A549 (cell line): ENCODE measurements at regions not wholly inside any gene's neighbourhood (a gene's known extent, or its start where the extent isn't known, plus 50 kb on each side); places are given as distances from the start of the nearest gene placed in this dataset.

ENCODE experiments used
- CBX2 ChIP-seq: fragments of 200-600 bp; sonication (generic); IDR thresholded peaks from 2 replicates; pipeline ENCODE4 v1.6.1; 2016; ENCODE audit warnings: low read depth, mild to moderate bottlenecking, borderline replicate concordance
- EP300 ChIP-seq, 2 experiments: fragments of >200 bp; sonication (Bioruptor Twin); formaldehyde crosslinking; IDR thresholded peaks; 2 replicates in 1 of 2; 3 replicates in 1 of 2; pipeline ENCODE4 v1.6.1; 2016 to 2017
- HOXA7 ChIP-seq: fragments of 250-450 bp; sonication (Bioruptor Pico); IDR thresholded peaks from 2 replicates; pipeline ENCODE4 v1.5.0; 2020; ENCODE audit warnings: mild to moderate bottlenecking, moderate library complexity
- JUN ChIP-seq, 2 experiments: fragments of >200 bp; sonication (Bioruptor Twin); formaldehyde crosslinking; IDR thresholded peaks; 2 replicates in 1 of 2; 3 replicates in 1 of 2; pipeline ENCODE4 v1.6.1; 2016 to 2017
- POLR2A ChIP-seq: IDR thresholded peaks from 2 replicates; pipeline ENCODE4 v1.6.1; 2012; ENCODE audit warnings: mild to moderate bottlenecking, low read length
- SMC3 ChIP-seq: fragments of >200 bp; sonication (Bioruptor Twin); formaldehyde crosslinking; IDR thresholded peaks from 3 replicates; pipeline ENCODE4 v1.6.1; 2018; ENCODE audit warnings: inconsistent platforms
- ZC3H11A ChIP-seq: fragments of 450-650 bp; IDR thresholded peaks from 2 replicates; pipeline ENCODE4 v1.6.1; 2014; ENCODE audit warnings: antibody characterized with exemption, mild to moderate bottlenecking
- ZFP36 ChIP-seq: fragments of 450-650 bp; IDR thresholded peaks from 2 replicates; pipeline ENCODE4 v1.6.1; 2014; ENCODE audit warnings: borderline replicate concordance; ENCODE audit not compliant: partially characterized antibody
- TF ChIP-seq, protein P1 (sequence below): fragments of 250-450 bp; sonication (Bioruptor Pico); IDR thresholded peaks from 2 replicates; pipeline ENCODE4 v1.5.0; 2021; ENCODE audit warnings: mild to moderate bottlenecking, moderate library complexity, borderline replicate concordance
- TF ChIP-seq, protein P2 (sequence below): fragments of >200 bp; sonication (Bioruptor Twin); formaldehyde crosslinking; IDR thresholded peaks from 3 replicates; pipeline ENCODE4 v1.5.1; 2016
- TF ChIP-seq, protein P3 (sequence below): IDR thresholded peaks from 2 replicates; pipeline ENCODE4 v1.6.1; 2012
- TF ChIP-seq, protein P4 (sequence below): fragments of >200 bp; sonication (Bioruptor Twin); formaldehyde crosslinking; IDR thresholded peaks from 3 replicates; pipeline ENCODE4 v1.6.1; 2016
- TF ChIP-seq, protein P5 (sequence below): fragments of 200-600 bp; sonication (generic); IDR thresholded peaks from 2 replicates; pipeline ENCODE4 v1.6.1; 2016; ENCODE audit warnings: antibody characterized with exemption, mild to moderate bottlenecking, moderate library complexity

DNA sequence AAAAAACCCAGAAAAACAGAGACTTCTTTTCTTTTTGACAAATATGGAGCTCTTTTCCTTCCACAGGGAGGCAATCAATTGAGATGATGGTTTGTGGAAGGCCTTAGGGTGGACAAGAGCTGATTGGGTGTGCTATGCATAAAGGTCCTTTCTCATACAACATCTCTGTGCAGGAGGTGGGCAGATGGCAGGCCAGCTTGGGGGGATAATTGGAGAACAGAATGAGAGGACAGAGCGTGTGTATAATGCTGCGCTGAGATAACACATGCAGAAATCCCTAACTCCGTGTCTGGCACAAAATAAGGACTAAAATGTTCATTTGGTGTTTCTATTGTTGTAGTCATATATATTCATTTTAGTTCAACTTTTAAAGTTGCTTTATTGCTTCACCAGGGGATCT, 159.0 kb upstream of the MEF2C start:
- TF ChIP-seq, protein P1, sequence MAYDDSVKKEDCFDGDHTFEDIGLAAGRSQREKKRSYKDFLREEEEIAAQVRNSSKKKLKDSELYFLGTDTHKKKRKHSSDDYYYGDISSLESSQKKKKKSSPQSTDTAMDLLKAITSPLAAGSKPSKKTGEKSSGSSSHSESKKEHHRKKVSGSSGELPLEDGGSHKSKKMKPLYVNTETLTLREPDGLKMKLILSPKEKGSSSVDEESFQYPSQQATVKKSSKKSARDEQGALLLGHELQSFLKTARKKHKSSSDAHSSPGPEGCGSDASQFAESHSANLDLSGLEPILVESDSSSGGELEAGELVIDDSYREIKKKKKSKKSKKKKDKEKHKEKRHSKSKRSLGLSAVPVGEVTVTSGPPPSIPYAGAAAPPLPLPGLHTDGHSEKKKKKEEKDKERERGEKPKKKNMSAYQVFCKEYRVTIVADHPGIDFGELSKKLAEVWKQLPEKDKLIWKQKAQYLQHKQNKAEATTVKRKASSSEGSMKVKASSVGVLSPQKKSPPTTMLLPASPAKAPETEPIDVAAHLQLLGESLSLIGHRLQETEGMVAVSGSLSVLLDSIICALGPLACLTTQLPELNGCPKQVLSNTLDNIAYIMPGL (CRISPR knock-in tag): no peak
- TF ChIP-seq SMC3 (no peak), POLR2A (no peak), ZC3H11A (no peak), JUN (IDR thresholded peaks at IDR 0.05) (no peak), CBX2 (no peak), HOXA7 (CRISPR knock-in tag) (no peak), EP300 (IDR thresholded peaks at IDR 0.05) (no peak), ZFP36 (no peak)
- TF ChIP-seq, protein P2, sequence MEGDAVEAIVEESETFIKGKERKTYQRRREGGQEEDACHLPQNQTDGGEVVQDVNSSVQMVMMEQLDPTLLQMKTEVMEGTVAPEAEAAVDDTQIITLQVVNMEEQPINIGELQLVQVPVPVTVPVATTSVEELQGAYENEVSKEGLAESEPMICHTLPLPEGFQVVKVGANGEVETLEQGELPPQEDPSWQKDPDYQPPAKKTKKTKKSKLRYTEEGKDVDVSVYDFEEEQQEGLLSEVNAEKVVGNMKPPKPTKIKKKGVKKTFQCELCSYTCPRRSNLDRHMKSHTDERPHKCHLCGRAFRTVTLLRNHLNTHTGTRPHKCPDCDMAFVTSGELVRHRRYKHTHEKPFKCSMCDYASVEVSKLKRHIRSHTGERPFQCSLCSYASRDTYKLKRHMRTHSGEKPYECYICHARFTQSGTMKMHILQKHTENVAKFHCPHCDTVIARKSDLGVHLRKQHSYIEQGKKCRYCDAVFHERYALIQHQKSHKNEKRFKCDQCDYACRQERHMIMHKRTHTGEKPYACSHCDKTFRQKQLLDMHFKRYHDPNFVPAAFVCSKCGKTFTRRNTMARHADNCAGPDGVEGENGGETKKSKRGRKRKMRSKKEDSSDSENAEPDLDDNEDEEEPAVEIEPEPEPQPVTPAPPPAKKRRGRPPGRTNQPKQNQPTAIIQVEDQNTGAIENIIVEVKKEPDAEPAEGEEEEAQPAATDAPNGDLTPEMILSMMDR: no peak
- TF ChIP-seq, protein P3, sequence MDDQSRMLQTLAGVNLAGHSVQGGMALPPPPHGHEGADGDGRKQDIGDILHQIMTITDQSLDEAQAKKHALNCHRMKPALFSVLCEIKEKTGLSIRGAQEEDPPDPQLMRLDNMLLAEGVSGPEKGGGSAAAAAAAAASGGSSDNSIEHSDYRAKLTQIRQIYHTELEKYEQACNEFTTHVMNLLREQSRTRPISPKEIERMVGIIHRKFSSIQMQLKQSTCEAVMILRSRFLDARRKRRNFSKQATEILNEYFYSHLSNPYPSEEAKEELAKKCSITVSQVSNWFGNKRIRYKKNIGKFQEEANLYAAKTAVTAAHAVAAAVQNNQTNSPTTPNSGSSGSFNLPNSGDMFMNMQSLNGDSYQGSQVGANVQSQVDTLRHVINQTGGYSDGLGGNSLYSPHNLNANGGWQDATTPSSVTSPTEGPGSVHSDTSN: no peak
- TF ChIP-seq, protein P4, sequence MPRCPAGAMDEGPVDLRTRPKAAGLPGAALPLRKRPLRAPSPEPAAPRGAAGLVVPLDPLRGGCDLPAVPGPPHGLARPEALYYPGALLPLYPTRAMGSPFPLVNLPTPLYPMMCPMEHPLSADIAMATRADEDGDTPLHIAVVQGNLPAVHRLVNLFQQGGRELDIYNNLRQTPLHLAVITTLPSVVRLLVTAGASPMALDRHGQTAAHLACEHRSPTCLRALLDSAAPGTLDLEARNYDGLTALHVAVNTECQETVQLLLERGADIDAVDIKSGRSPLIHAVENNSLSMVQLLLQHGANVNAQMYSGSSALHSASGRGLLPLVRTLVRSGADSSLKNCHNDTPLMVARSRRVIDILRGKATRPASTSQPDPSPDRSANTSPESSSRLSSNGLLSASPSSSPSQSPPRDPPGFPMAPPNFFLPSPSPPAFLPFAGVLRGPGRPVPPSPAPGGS: no peak
- TF ChIP-seq, protein P5, sequence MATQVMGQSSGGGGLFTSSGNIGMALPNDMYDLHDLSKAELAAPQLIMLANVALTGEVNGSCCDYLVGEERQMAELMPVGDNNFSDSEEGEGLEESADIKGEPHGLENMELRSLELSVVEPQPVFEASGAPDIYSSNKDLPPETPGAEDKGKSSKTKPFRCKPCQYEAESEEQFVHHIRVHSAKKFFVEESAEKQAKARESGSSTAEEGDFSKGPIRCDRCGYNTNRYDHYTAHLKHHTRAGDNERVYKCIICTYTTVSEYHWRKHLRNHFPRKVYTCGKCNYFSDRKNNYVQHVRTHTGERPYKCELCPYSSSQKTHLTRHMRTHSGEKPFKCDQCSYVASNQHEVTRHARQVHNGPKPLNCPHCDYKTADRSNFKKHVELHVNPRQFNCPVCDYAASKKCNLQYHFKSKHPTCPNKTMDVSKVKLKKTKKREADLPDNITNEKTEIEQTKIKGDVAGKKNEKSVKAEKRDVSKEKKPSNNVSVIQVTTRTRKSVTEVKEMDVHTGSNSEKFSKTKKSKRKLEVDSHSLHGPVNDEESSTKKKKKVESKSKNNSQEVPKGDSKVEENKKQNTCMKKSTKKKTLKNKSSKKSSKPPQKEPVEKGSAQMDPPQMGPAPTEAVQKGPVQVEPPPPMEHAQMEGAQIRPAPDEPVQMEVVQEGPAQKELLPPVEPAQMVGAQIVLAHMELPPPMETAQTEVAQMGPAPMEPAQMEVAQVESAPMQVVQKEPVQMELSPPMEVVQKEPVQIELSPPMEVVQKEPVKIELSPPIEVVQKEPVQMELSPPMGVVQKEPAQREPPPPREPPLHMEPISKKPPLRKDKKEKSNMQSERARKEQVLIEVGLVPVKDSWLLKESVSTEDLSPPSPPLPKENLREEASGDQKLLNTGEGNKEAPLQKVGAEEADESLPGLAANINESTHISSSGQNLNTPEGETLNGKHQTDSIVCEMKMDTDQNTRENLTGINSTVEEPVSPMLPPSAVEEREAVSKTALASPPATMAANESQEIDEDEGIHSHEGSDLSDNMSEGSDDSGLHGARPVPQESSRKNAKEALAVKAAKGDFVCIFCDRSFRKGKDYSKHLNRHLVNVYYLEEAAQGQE: no peak
